GM23338 (cell line): ENCODE measurements at regions not wholly inside any gene's neighbourhood (a gene's known extent, or its start where the extent isn't known, plus 50 kb on each side); places are given as distances from the start of the nearest gene placed in this dataset.
A peak's percentile ranks its signal among the peaks of the same experiment; 100 is the strongest.
"Not testable (repeated sequence)": the region's sequence is repeated elsewhere in the genome, so short reads cannot be mapped to it uniquely, and the experiment has no call there.

ENCODE experiments used
- ATAC-seq: fragments of 200-7000 bp; cut with Tn5 transposase; 3 replicates; pipeline ENCODE4 v1.9.1; 2020
- DNase-seq: peaks from one replicate; pipeline ENCODE4 v3.0.0-alpha.2; 2015; ENCODE audit warnings: low spot score
- H2AFZ ChIP-seq: fragments of 200-600 bp; sonication (generic); 2 replicates; pipeline ENCODE4 v1.8.0; 2016; ENCODE audit warnings: antibody characterized with exemption, mild to moderate bottlenecking, moderate library complexity
- H3F3A ChIP-seq: fragments of 200-600 bp; sonication (generic); replicated peaks from 2 replicates; pipeline ENCODE4 v1.8.0; 2017; ENCODE audit warnings: antibody characterized with exemption, mixed run types, low read depth
- H3K27ac ChIP-seq: fragments of 200-600 bp; sonication (generic); 2 replicates; pipeline ENCODE4 v1.6.1; 2016; ENCODE audit warnings: low read depth
- H3K27me3 ChIP-seq: fragments of 200-600 bp; sonication (generic); 2 replicates; pipeline ENCODE4 v1.8.0; 2016; ENCODE audit warnings: mild to moderate bottlenecking, mixed run types, moderate library complexity; ENCODE audit not compliant: insufficient read depth
- H3K36me3 ChIP-seq: fragments of 200-600 bp; sonication (generic); 2 replicates; pipeline ENCODE4 v1.8.0; 2016; ENCODE audit warnings: mild to moderate bottlenecking; ENCODE audit not compliant: insufficient read depth
- H3K4me1 ChIP-seq: fragments of 200-600 bp; sonication (generic); 2 replicates; pipeline ENCODE4 v1.8.0; 2016; ENCODE audit warnings: mild to moderate bottlenecking, moderate library complexity; ENCODE audit not compliant: insufficient read depth
- H3K4me2 ChIP-seq: fragments of 200-600 bp; sonication (generic); 2 replicates; pipeline ENCODE4 v1.7.1; 2017; ENCODE audit warnings: mixed run types
- H3K4me3 ChIP-seq: fragments of 200-600 bp; sonication (generic); 2 replicates; pipeline ENCODE4 v1.6.1; 2016; ENCODE audit warnings: mixed run types
- H3K79me2 ChIP-seq: fragments of 200-600 bp; sonication (generic); replicated peaks from 2 replicates; pipeline ENCODE4 v1.8.0; 2017; ENCODE audit warnings: mild to moderate bottlenecking; ENCODE audit not compliant: insufficient read depth
- H3K9me2 ChIP-seq: fragments of 200-600 bp; sonication (generic); 2 replicates; pipeline ENCODE4 v1.8.0; 2017; ENCODE audit not compliant: insufficient read depth
- H4K20me1 ChIP-seq: fragments of 200-600 bp; sonication (generic); replicated peaks from 2 replicates; pipeline ENCODE4 v1.8.0; 2017; ENCODE audit warnings: mild to moderate bottlenecking; ENCODE audit not compliant: insufficient read depth
- H3K27ac Mint-ChIP-seq: 2 replicates; pipeline ENCODE4 v1.8.0; 2020; ENCODE audit warnings: inconsistent platforms, mild to moderate bottlenecking, moderate library complexity, mixed read lengths
- H3K27me3 Mint-ChIP-seq: 3 replicates; pipeline ENCODE4 v1.8.0; 2022; ENCODE audit warnings: low read depth, mild to moderate bottlenecking, moderate library complexity, mixed read lengths, inconsistent platforms; ENCODE audit not compliant: insufficient read depth, poor library complexity
- H3K36me3 Mint-ChIP-seq: 3 replicates; pipeline ENCODE4 v1.8.0; 2021; ENCODE audit warnings: low read depth, mild to moderate bottlenecking, inconsistent platforms, moderate library complexity, mixed read lengths
- H3K4me1 Mint-ChIP-seq: 3 replicates; pipeline ENCODE4 v1.8.0; 2020; ENCODE audit warnings: mild to moderate bottlenecking, inconsistent platforms, mixed read lengths
- H3K4me3 Mint-ChIP-seq: 3 replicates; pipeline ENCODE4 v1.8.0; 2021; ENCODE audit warnings: moderate library complexity, mild to moderate bottlenecking, inconsistent platforms, mixed read lengths
- H3K9me3 Mint-ChIP-seq: 3 replicates; pipeline ENCODE4 v1.8.0; 2020; ENCODE audit warnings: moderate library complexity, mild to moderate bottlenecking, inconsistent platforms, mixed read lengths
- CREB1 ChIP-seq: fragments of 250-450 bp; sonication (Bioruptor Pico); IDR thresholded peaks from 2 replicates; pipeline ENCODE4 v1.5.0; 2020; ENCODE audit warnings: low read depth, mild to moderate bottlenecking, moderate library complexity
- ETS1 ChIP-seq: IDR thresholded peaks from 2 replicates; pipeline ENCODE4 v1.6.1; 2016; ENCODE audit warnings: antibody characterized with exemption
- EZH2 ChIP-seq: fragments of 200-600 bp; sonication (generic); IDR thresholded peaks from one replicate; pipeline ENCODE4 v1.8.0; 2017; ENCODE audit warnings: antibody characterized with exemption, mild to moderate bottlenecking, low read depth; ENCODE audit not compliant: unreplicated experiment
- EZH2phosphoT487 ChIP-seq: fragments of 200-600 bp; sonication (generic); IDR thresholded peaks from one replicate; pipeline ENCODE4 v1.8.1; 2018; ENCODE audit warnings: antibody characterized with exemption; ENCODE audit not compliant: unreplicated experiment
- NANOG ChIP-seq: IDR thresholded peaks from 2 replicates; pipeline ENCODE4 v1.6.1; 2016; ENCODE audit warnings: antibody characterized with exemption, borderline replicate concordance
- POLR2AphosphoS5 ChIP-seq: IDR thresholded peaks from 2 replicates; pipeline ENCODE4 v1.6.1; 2016; ENCODE audit warnings: antibody characterized with exemption, low read depth
- TF ChIP-seq, protein P1 (sequence below), 2 experiments: fragments of 200-600 bp in 1 of 2; sonication (generic) in 1 of 2; conservative IDR thresholded peaks; 2 replicates each; pipeline versions ENCODE4 v1.5.1 to v1.6.1; 2016 to 2017; ENCODE audit warnings: antibody characterized with exemption in 2 of 2, low read depth in 2 of 2, mild to moderate bottlenecking in 2 of 2, moderate library complexity in 1 of 2
- TF ChIP-seq, protein P2 (sequence below): IDR thresholded peaks from one replicate; pipeline ENCODE4 v1.6.1; 2018; ENCODE audit warnings: antibody characterized with exemption; ENCODE audit not compliant: unreplicated experiment

GRCh38 chr14:21820631-21821030, 147.0 kb upstream of the OR4E1 start (continued):
- TF ChIP-seq ETS1 = no peak
- TF ChIP-seq, protein P1, sequence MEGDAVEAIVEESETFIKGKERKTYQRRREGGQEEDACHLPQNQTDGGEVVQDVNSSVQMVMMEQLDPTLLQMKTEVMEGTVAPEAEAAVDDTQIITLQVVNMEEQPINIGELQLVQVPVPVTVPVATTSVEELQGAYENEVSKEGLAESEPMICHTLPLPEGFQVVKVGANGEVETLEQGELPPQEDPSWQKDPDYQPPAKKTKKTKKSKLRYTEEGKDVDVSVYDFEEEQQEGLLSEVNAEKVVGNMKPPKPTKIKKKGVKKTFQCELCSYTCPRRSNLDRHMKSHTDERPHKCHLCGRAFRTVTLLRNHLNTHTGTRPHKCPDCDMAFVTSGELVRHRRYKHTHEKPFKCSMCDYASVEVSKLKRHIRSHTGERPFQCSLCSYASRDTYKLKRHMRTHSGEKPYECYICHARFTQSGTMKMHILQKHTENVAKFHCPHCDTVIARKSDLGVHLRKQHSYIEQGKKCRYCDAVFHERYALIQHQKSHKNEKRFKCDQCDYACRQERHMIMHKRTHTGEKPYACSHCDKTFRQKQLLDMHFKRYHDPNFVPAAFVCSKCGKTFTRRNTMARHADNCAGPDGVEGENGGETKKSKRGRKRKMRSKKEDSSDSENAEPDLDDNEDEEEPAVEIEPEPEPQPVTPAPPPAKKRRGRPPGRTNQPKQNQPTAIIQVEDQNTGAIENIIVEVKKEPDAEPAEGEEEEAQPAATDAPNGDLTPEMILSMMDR (conservative IDR thresholded peaks at IDR 0.05; ENCODE audit: low read depth in 2 of 2) = no peak
- no peak for TF ChIP-seq CREB1 (CRISPR knock-in tag)

- not testable (repeated sequence) for H3K36me3 Mint-ChIP-seq, ATAC-seq, H3K4me1 Mint-ChIP-seq, H3K27me3 Mint-ChIP-seq, H3K4me2 ChIP-seq, H3K36me3 ChIP-seq, H4K20me1 ChIP-seq, H3K4me1 ChIP-seq, H2AFZ ChIP-seq, H3K27ac Mint-ChIP-seq, H3K27ac ChIP-seq, H3F3A ChIP-seq, H3K9me2 ChIP-seq, H3K79me2 ChIP-seq, H3K4me3 Mint-ChIP-seq, DNase-seq, H3K4me3 ChIP-seq, H3K27me3 ChIP-seq
- H3K9me3 Mint-ChIP-seq = peaks cover 30% of the 10 kb centered on the region
These were observed 146.3 kb upstream of the OR4E1 start for GRCh38 chr14:21819891-21820290.

DNA sequence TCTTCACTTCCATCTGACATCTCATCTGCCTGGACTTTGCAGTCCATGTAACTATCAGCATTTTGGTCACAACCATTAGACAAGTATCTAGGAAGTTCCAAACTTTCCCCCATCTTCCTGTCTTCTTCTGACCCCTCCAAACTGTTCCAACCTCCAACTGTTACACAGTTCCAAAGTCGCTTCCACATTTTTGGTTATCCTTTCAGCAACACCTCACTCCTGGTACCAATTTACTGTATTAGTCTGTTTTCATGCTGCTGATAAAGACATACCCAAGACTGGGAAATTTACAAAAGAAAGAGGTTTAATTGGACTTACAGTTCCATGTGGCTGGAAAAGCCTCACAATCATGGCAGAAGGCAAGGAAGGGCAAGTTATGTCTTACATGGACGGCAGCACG, 143.4 kb upstream of the OR4E1 start:
- not testable (repeated sequence) for H3K4me2 ChIP-seq, H3F3A ChIP-seq, DNase-seq, H3K4me3 Mint-ChIP-seq, H3K4me1 Mint-ChIP-seq, H3K27me3 ChIP-seq, H3K4me1 ChIP-seq, H3K27ac ChIP-seq, H3K4me3 ChIP-seq, H3K27me3 Mint-ChIP-seq, H3K79me2 ChIP-seq, H3K36me3 ChIP-seq, H4K20me1 ChIP-seq, H3K9me2 ChIP-seq, H3K36me3 Mint-ChIP-seq, ATAC-seq, H2AFZ ChIP-seq, H3K27ac Mint-ChIP-seq
- peaks cover 31% of the 10 kb centered on the region for H3K9me3 Mint-ChIP-seq

- Histone ChIP-seq H3K4me2 (no peak overlapping the region), H3K79me2 (no peaks in the 10 kb centered on the region), H4K20me1 (no peaks in the 10 kb centered on the region), H3K4me1 (no peaks in the 10 kb centered on the region), H3F3A (no peaks in the 10 kb centered on the region), H2AFZ (peak overlapping the region; percentile 78), H3K27me3 (no peaks in the 10 kb centered on the region), H3K27ac (no peak overlapping the region), H3K4me3 (no peak overlapping the region), H3K9me2 (no peaks in the 10 kb centered on the region), H3K36me3 (no peaks in the 10 kb centered on the region)
- Mint-ChIP-seq H3K27ac (no peak overlapping the region), H3K4me3 (no peak overlapping the region), H3K27me3 (no peaks in the 10 kb centered on the region), H3K36me3 (no peaks in the 10 kb centered on the region; the same call in 2 of the 3 replicates), H3K4me1 (no peaks in the 10 kb centered on the region), H3K9me3 (peaks cover 8% of the 10 kb centered on the region; the same call in 2 of the 3 replicates)
- ATAC-seq (no peak), DNase-seq (peak; percentile 25)
- TF ChIP-seq EZH2phosphoT487 (no peak), POLR2AphosphoS5 (no peak), EZH2 (no peak), CREB1 (CRISPR knock-in tag) (no peak), NANOG (no peak)
- TF ChIP-seq, protein P2, sequence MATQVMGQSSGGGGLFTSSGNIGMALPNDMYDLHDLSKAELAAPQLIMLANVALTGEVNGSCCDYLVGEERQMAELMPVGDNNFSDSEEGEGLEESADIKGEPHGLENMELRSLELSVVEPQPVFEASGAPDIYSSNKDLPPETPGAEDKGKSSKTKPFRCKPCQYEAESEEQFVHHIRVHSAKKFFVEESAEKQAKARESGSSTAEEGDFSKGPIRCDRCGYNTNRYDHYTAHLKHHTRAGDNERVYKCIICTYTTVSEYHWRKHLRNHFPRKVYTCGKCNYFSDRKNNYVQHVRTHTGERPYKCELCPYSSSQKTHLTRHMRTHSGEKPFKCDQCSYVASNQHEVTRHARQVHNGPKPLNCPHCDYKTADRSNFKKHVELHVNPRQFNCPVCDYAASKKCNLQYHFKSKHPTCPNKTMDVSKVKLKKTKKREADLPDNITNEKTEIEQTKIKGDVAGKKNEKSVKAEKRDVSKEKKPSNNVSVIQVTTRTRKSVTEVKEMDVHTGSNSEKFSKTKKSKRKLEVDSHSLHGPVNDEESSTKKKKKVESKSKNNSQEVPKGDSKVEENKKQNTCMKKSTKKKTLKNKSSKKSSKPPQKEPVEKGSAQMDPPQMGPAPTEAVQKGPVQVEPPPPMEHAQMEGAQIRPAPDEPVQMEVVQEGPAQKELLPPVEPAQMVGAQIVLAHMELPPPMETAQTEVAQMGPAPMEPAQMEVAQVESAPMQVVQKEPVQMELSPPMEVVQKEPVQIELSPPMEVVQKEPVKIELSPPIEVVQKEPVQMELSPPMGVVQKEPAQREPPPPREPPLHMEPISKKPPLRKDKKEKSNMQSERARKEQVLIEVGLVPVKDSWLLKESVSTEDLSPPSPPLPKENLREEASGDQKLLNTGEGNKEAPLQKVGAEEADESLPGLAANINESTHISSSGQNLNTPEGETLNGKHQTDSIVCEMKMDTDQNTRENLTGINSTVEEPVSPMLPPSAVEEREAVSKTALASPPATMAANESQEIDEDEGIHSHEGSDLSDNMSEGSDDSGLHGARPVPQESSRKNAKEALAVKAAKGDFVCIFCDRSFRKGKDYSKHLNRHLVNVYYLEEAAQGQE = no peak
- TF ChIP-seq, protein P1 (conservative IDR thresholded peaks at IDR 0.05; ENCODE audit: low read depth in 2 of 2) = peak in 1 of 2 experiments; percentile 44; a peak in 2 of 4 replicates
These were observed 134.4 kb upstream of the OR4E1 start for GRCh38 chr14:21807975-21808374.
